ENCODE measurements at regions not wholly inside any gene's neighbourhood (a gene's known extent, or its start where the extent isn't known, plus 50 kb on each side); places are given as distances from the start of the nearest gene placed in this dataset.

DNA sequence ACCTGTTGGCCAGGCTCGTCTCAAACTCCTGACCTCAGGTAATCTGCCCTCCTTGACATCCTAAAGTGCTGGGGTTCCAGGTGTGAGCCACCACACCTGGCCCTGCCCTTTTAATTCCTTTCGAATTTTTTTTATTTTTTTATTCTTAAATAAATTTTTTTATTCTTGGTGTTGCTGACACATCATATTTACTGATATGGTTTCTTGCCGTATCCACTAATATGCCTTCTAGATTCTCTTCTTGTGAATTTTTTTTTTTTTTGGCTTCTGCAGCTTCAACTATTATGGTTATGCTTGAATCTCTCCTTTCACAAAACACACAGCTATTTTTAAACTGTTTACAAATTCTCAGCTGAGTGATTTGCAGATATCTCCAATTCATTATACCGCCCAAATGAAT, 353.4 kb upstream of the ADGRL3 start:
- no peak for TF ChIP-seq POLR2AphosphoS5 (IDR thresholded peaks at IDR 0.05; ENCODE audit: insufficient read depth, low read depth, low read length)
- TF ChIP-seq POLR2A (IDR thresholded peaks at IDR 0.05; ENCODE audit: low read depth, low read length), result no peak
- TF ChIP-seq, protein P1, sequence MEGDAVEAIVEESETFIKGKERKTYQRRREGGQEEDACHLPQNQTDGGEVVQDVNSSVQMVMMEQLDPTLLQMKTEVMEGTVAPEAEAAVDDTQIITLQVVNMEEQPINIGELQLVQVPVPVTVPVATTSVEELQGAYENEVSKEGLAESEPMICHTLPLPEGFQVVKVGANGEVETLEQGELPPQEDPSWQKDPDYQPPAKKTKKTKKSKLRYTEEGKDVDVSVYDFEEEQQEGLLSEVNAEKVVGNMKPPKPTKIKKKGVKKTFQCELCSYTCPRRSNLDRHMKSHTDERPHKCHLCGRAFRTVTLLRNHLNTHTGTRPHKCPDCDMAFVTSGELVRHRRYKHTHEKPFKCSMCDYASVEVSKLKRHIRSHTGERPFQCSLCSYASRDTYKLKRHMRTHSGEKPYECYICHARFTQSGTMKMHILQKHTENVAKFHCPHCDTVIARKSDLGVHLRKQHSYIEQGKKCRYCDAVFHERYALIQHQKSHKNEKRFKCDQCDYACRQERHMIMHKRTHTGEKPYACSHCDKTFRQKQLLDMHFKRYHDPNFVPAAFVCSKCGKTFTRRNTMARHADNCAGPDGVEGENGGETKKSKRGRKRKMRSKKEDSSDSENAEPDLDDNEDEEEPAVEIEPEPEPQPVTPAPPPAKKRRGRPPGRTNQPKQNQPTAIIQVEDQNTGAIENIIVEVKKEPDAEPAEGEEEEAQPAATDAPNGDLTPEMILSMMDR (IDR thresholded peaks at IDR 0.05; ENCODE audit: extremely low read depth in 1 of 2, insufficient read depth in 1 of 2, low read depth in 1 of 2, low read length in 2 of 2), result no peak
- TF ChIP-seq JUN (IDR thresholded peaks at IDR 0.05; ENCODE audit: borderline replicate concordance, insufficient read depth, insufficient read length, low read depth), result no peak
- TF ChIP-seq EZH2 (IDR thresholded peaks at IDR 0.05; ENCODE audit: borderline replicate concordance, low read depth, low read length, severe bottlenecking), result no peak
- TF ChIP-seq, protein P2, sequence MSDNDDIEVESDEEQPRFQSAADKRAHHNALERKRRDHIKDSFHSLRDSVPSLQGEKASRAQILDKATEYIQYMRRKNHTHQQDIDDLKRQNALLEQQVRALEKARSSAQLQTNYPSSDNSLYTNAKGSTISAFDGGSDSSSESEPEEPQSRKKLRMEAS (IDR thresholded peaks at IDR 0.05; ENCODE audit: insufficient read depth, insufficient read length), result no peak
- no peak for TF ChIP-seq MYC (IDR thresholded peaks at IDR 0.05; ENCODE audit: low read depth, low read length)
- TF ChIP-seq FOS (IDR thresholded peaks at IDR 0.05; ENCODE audit: borderline replicate concordance, insufficient read depth, low read length), result no peak
- no peak for TF ChIP-seq GATA2 (IDR thresholded peaks at IDR 0.05; ENCODE audit: insufficient read depth, insufficient read length, low read depth, low read length)
